Smooth muscle cell (in vitro differentiated cells): ENCODE measurements at regions not wholly inside any gene's neighbourhood (a gene's known extent, or its start where the extent isn't known, plus 50 kb on each side); places are given as distances from the start of the nearest gene placed in this dataset.
"Not testable (repeated sequence)": the region's sequence is repeated elsewhere in the genome, so short reads cannot be mapped to it uniquely, and the experiment has no call there.

Experiments used
- DNase-seq: peaks from one replicate; lab custom pipeline; 2025; ENCODE audit not compliant: unreplicated experiment; lab: John Stamatoyannopoulos, UW
- H2AFZ ChIP-seq: fragments of 200-600 bp; sonication (generic); 2 replicates; pipeline ENCODE4 v1.6.0; 2016; ENCODE audit warnings: antibody characterized with exemption, low read depth, mild to moderate bottlenecking
- H3F3A ChIP-seq: fragments of 200-600 bp; sonication (generic); 2 replicates; pipeline ENCODE4 v1.6.0; 2017; ENCODE audit warnings: antibody characterized with exemption, low read depth
- H3K27ac ChIP-seq: fragments of 200-600 bp; sonication (generic); 2 replicates; pipeline ENCODE4 v1.5.1; 2016; ENCODE audit warnings: low read depth, mild to moderate bottlenecking
- H3K27me3 ChIP-seq: fragments of 200-600 bp; sonication (generic); 2 replicates; pipeline ENCODE4 v1.6.1; 2016; ENCODE audit warnings: low read depth, mild to moderate bottlenecking
- H3K36me3 ChIP-seq: fragments of 200-600 bp; sonication (generic); 2 replicates; pipeline ENCODE4 v1.5.1; 2016; ENCODE audit warnings: low read depth
- H3K4me1 ChIP-seq: fragments of 200-600 bp; sonication (generic); 2 replicates; pipeline ENCODE4 v1.5.1; 2016; ENCODE audit warnings: low read depth
- H3K4me2 ChIP-seq: fragments of 200-600 bp; sonication (generic); 2 replicates; pipeline ENCODE4 v1.6.0; 2016; ENCODE audit warnings: mild to moderate bottlenecking
- H3K4me3 ChIP-seq: fragments of 200-600 bp; sonication (generic); 2 replicates; pipeline ENCODE4 v1.5.1; 2016; ENCODE audit warnings: mild to moderate bottlenecking
- H3K79me2 ChIP-seq: fragments of 200-600 bp; sonication (generic); 2 replicates; pipeline ENCODE4 v1.6.0; 2016; ENCODE audit warnings: low read depth, mild to moderate bottlenecking
- H3K9ac ChIP-seq: fragments of 200-600 bp; sonication (generic); 2 replicates; pipeline ENCODE4 v1.6.0; 2016; ENCODE audit warnings: low read depth
- H3K9me3 ChIP-seq: fragments of 200-600 bp; sonication (generic); replicated peaks from 2 replicates; pipeline ENCODE4 v1.5.1; 2016; ENCODE audit warnings: low read depth
- H4K20me1 ChIP-seq: fragments of 200-600 bp; sonication (generic); 2 replicates; pipeline ENCODE4 v1.6.0; 2016; ENCODE audit warnings: low read depth
- CTCF ChIP-seq: fragments of 200-600 bp; sonication (generic); IDR thresholded peaks from 2 replicates; pipeline ENCODE4 v1.5.1; 2017; ENCODE audit warnings: borderline replicate concordance, mild to moderate bottlenecking, antibody characterized with exemption; ENCODE audit not compliant: insufficient read depth, poor library complexity, severe bottlenecking
- WGBS: methylation state at CpG from one replicate; pipeline ENCODE4 v1.1.7; 2016; ENCODE audit warnings: low lambda C conversion rate; 5-methylcytosine and 5-hydroxymethylcytosine counted together

DNA sequence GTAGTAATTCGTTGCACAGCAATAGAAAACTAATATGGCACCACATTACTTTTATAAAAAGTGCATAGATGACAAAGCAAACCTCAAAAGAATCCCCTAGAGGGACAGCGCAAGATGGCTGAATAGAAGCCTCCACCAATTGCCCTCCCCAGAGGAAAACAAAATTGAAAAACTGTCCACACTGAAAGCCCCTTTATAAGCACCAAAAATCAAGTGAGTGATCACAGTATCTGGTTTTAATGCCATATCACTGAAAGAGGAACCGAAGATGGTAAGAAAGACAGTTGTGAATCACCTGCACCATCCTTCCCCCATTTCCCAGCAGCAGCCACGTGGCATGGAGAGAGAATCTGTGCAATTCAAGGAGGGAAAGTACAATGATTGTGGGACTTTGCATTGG, 522.2 kb downstream of the GLUD2 start:
- TF ChIP-seq CTCF, result no peak
- H3K36me3 ChIP-seq, result no peaks in the 10 kb centered on the region
- H3K4me2 ChIP-seq, result no peak overlapping the region
- 63% methylated on average over 4 of the region's 4 CpGs for WGBS
- no peaks in the 10 kb centered on the region for H3K27me3 ChIP-seq
- H3K9me3 ChIP-seq, result no peaks in the 10 kb centered on the region
- DNase-seq, result no peak
- no peak overlapping the region for H3K9ac ChIP-seq
- no peaks in the 10 kb centered on the region for H3K4me1 ChIP-seq
- H4K20me1 ChIP-seq, result no peaks in the 10 kb centered on the region
- H3K4me3 ChIP-seq, result no peak overlapping the region
- no peak overlapping the region for H2AFZ ChIP-seq
- no peaks in the 10 kb centered on the region for H3F3A ChIP-seq
- H3K79me2 ChIP-seq, result no peaks in the 10 kb centered on the region
- H3K27ac ChIP-seq, result no peak overlapping the region

DNA sequence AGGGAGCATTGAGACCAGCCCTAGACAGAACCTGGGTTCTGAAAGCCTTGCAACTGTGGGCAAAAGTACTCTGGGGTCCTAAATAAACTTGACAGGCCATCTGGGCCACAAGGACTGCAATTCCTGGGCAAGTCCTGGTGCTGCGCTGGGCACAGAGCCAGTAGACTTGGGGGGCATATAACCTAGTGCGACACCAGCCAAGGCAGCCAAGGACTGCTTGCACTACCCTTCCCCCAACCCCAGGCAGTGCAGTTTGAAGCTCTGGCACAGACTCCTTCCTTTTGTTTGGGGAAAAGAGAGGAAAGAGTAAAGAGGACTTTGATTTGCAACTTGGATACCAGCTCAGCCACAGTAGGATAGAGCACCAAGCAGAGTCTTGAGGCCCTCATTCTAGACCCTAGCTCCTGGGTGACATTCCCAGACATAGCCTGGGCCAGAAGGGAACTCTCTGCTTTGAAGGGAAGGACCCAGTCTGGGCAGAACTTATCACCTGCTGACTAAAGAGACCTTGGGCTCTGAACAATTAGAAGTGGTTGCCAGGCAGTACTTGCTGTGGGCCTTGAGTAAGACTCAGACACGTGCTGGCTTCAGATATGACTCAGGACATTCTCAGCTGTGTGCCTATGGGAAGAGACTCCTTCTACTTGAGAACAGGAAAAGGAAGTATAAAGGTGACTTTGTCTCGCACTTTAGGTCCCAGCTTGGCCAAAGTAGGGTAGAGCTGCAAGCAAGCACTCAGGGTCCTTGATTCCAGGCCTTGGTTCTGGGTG, 522.8 kb downstream of the GLUD2 start:
- no peaks in the 10 kb centered on the region for H3F3A ChIP-seq
- H3K9me3 ChIP-seq, result no peaks in the 10 kb centered on the region
- H4K20me1 ChIP-seq, result no peaks in the 10 kb centered on the region
- no peak overlapping the region for H3K4me3 ChIP-seq
- DNase-seq, result no peak
- WGBS, result 69% methylated on average over 4 of the region's 4 CpGs
- H3K79me2 ChIP-seq, result no peaks in the 10 kb centered on the region
- no peak overlapping the region for H3K9ac ChIP-seq
- TF ChIP-seq CTCF, result no peak
- no peaks in the 10 kb centered on the region for H3K4me1 ChIP-seq
- H3K4me2 ChIP-seq, result no peak overlapping the region
- H3K36me3 ChIP-seq, result no peaks in the 10 kb centered on the region
- no peaks in the 10 kb centered on the region for H3K27me3 ChIP-seq
- no peak overlapping the region for H3K27ac ChIP-seq
- no peak overlapping the region for H2AFZ ChIP-seq

GRCh38 chrX:121571333-121571732, 523.9 kb downstream of the GLUD2 start:
- H2AFZ ChIP-seq, result no peak overlapping the region
- no peaks in the 10 kb centered on the region for H3K27me3 ChIP-seq
- H3K79me2 ChIP-seq, result no peaks in the 10 kb centered on the region
- no peak overlapping the region for H3K4me2 ChIP-seq
- no peaks in the 10 kb centered on the region for H4K20me1 ChIP-seq
- no peaks in the 10 kb centered on the region for H3K4me1 ChIP-seq
- DNase-seq, result no peak
- H3K9ac ChIP-seq, result no peak overlapping the region
- 77% methylated on average over 7 of the region's 7 CpGs for WGBS
- no peaks in the 10 kb centered on the region for H3F3A ChIP-seq
- H3K9me3 ChIP-seq, result no peaks in the 10 kb centered on the region
- no peak for TF ChIP-seq CTCF
- no peaks in the 10 kb centered on the region for H3K36me3 ChIP-seq
- no peak overlapping the region for H3K27ac ChIP-seq
- no peak overlapping the region for H3K4me3 ChIP-seq

DNA sequence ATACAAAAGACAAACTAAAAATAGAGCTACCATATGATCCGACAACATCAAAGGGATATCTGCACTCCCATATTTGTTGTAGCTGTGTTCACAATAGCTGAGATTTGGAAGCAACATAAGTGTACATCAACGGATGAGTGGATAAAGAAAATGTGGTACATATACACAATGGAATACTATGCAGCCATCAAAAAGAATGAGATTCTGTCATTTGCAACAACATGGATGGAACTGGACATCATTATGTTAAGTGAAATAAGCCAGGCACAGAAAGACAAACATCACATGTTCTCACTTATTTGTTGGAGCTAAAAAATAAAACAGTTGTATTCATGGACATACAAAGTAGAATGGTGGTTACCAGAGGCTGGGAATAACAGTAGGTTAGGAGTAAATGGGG, 527.0 kb downstream of the GLUD2 start:
- not testable (repeated sequence) for H3K27me3 ChIP-seq, H3K79me2 ChIP-seq, H3K4me1 ChIP-seq, H3K36me3 ChIP-seq, H2AFZ ChIP-seq, H3K27ac ChIP-seq, DNase-seq, H3K4me2 ChIP-seq, H3K9me3 ChIP-seq, H3F3A ChIP-seq, H4K20me1 ChIP-seq, H3K4me3 ChIP-seq, H3K9ac ChIP-seq
- WGBS, result 88% methylated on average over 2 of the region's 2 CpGs
